ENCODE measurements at regions not wholly inside any gene's neighbourhood (a gene's known extent, or its start where the extent isn't known, plus 50 kb on each side); places are given as distances from the start of the nearest gene placed in this dataset.

DNA sequence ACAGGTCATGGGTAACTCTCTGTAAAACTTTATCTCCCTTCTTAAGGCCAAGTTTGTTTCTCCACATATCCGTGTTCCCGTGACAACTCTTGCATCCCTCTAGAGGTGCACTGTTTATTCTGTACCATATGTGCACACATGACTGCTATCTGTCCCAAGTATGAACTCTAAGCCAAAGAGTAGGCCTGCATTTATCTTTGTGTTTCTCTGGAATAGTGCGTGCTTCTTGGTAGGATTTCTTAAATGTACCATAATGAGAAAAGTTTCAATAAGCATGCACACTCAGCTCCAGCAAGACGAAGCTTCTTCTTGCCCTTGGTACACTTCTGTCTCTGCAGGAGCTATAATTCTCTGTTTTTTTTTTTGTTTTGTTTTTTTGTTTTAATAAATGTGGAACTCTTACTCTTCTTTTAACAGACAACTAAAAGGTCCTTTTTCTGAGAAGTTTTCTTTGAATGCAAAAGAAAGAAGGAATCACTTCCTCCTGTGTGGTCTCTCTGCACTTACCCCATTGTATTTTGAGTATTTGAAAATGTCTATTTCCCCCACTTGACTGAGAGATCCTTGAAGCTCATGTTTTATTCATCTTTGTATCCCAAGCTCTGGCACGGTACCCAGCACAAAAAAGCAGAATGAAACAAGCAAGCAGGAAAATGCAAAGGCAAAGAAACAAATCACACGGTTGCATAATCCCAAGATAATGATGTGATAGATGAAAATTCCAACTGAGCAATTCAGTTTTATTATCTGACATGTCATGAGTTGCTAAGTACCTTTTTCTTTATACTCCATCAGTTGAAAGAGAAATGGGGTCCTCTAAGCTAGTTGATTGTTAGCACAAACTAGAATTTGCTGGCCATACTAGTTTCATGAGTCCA lies 521.9 kb upstream of the BOD1L1 start:
- no peaks in the 10 kb centered on the region for H3K36me3 ChIP-seq (ENCODE audit: control insufficient read depth in 2 of 2, insufficient read depth in 1 of 2, low read length in 2 of 2)
- no peak overlapping the region for H3K4me3 ChIP-seq (ENCODE audit: low read depth, low read length)
- H3K4me1 ChIP-seq (ENCODE audit: control insufficient read depth, insufficient read depth, low read length) = no peaks in the 10 kb centered on the region
- no peaks in the 10 kb centered on the region for H3K9me3 ChIP-seq (ENCODE audit: control insufficient read depth, insufficient read depth, low read depth, low read length)
- TF ChIP-seq OSR2 (tag by site-specific recombination; IDR thresholded peaks at IDR 0.05) (no peak), ZNF324 (tag by site-specific recombination; IDR thresholded peaks at IDR 0.05) (no peak), ZSCAN4 (tag by site-specific recombination; IDR thresholded peaks at IDR 0.05) (no peak), ZNF548 (tag by site-specific recombination; IDR thresholded peaks at IDR 0.05) (no peak), ZNF169 (tag by site-specific recombination; IDR thresholded peaks at IDR 0.05) (no peak), KLF1 (tag by site-specific recombination; IDR thresholded peaks at IDR 0.05) (no peak), ZBTB17 (tag by site-specific recombination; IDR thresholded peaks at IDR 0.05) (no peak), CTCF (tag by site-specific recombination; IDR thresholded peaks at IDR 0.05) (no peak), ZBTB48 (tag by site-specific recombination; IDR thresholded peaks at IDR 0.05) (no peak), ZBTB44 (tag by site-specific recombination; IDR thresholded peaks at IDR 0.05) (no peak), ZXDB (tag by site-specific recombination; IDR thresholded peaks at IDR 0.05) (no peak), ZNF792 (tag by site-specific recombination; IDR thresholded peaks at IDR 0.05) (no peak), ZNF146 (tag by site-specific recombination; IDR thresholded peaks at IDR 0.05) (no peak), REPIN1 (tag by site-specific recombination; IDR thresholded peaks at IDR 0.05; ENCODE audit: low read depth) (no peak), ZNF660 (tag by site-specific recombination; IDR thresholded peaks at IDR 0.05) (no peak), ZNF837 (tag by site-specific recombination; IDR thresholded peaks at IDR 0.05) (no peak), ZSCAN23 (tag by site-specific recombination; IDR thresholded peaks at IDR 0.05) (no peak)
- TF ChIP-seq, protein P1, sequence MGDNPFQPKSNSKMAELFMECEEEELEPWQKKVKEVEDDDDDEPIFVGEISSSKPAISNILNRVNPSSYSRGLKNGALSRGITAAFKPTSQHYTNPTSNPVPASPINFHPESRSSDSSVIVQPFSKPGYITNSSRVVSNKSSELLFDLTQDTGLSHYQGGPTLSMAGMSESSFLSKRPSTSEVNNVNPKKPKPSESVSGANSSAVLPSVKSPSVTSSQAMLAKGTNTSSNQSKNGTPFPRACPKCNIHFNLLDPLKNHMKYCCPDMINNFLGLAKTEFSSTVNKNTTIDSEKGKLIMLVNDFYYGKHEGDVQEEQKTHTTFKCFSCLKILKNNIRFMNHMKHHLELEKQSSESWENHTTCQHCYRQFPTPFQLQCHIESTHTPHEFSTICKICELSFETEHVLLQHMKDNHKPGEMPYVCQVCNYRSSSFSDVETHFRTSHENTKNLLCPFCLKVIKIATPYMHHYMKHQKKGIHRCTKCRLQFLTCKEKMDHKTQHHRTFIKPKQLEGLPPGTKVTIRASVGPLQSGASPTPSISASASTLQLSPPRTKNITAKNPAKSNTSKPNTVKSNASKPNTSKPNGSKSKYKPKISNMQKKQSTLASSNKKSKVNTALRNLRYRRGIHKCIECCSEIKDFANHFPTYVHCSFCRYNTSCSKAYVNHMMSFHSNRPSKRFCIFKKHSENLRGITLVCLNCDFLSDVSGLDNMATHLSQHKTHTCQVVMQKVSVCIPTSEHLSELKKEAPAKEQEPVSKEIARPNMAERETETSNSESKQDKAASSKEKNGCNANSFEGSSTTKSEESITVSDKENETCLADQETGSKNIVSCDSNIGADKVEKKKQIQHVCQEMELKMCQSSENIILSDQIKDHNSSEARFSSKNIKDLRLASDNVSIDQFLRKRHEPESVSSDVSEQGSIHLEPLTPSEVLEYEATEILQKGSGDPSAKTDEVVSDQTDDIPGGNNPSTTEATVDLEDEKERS (tag by site-specific recombination; IDR thresholded peaks at IDR 0.05) = no peak
- ChIA-PET POLR2A (no interaction called here), CTCF (interaction anchor here (0.6 kb wide), 1 partner anchor 30 kb away, joined by 5 read pairs; no protein-coding TSS in a partner anchor)
- H3K27ac ChIP-seq (ENCODE audit: extremely low read depth, low read depth, low read length) = no peak overlapping the region

- Histone ChIP-seq H3K9me3 (ENCODE audit: control insufficient read depth, insufficient read depth, low read depth, low read length) (no peaks in the 10 kb centered on the region), H3K4me3 (ENCODE audit: low read depth, low read length) (no peak overlapping the region), H3K36me3 (ENCODE audit: control insufficient read depth in 2 of 2, insufficient read depth in 1 of 2, low read length in 2 of 2) (no peaks in the 10 kb centered on the region), H3K4me1 (ENCODE audit: control insufficient read depth, insufficient read depth, low read length) (no peaks in the 10 kb centered on the region), H3K27ac (ENCODE audit: extremely low read depth, low read depth, low read length) (no peak overlapping the region)
- CTCF ChIA-PET = no interaction called here
- POLR2A ChIA-PET = no interaction called here
- TF ChIP-seq ZIC2 (tag by site-specific recombination; IDR thresholded peaks at IDR 0.05) = no peak
- TF ChIP-seq, protein P2, sequence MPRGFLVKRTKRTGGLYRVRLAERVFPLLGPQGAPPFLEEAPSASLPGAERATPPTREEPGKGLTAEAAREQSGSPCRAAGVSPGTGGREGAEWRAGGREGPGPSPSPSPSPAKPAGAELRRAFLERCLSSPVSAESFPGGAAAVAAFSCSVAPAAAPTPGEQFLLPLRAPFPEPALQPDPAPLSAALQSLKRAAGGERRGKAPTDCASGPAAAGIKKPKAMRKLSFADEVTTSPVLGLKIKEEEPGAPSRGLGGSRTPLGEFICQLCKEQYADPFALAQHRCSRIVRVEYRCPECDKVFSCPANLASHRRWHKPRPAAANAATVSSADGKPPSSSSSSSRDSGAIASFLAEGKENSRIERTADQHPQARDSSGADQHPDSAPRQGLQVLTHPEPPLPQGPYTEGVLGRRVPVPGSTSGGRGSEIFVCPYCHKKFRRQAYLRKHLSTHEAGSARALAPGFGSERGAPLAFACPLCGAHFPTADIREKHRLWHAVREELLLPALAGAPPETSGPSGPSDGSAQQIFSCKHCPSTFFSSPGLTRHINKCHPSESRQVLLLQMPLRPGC (tag by site-specific recombination; IDR thresholded peaks at IDR 0.05) = no peak
- no peak for TF ChIP-seq KLF16 (tag by site-specific recombination; IDR thresholded peaks at IDR 0.05)
- TF ChIP-seq ZBTB20 (tag by site-specific recombination; IDR thresholded peaks at IDR 0.05) = no peak
- no peak for TF ChIP-seq ZNF16 (tag by site-specific recombination; IDR thresholded peaks at IDR 0.05; ENCODE audit: low read depth)
- no peak for TF ChIP-seq ZNF521 (tag by site-specific recombination; IDR thresholded peaks at IDR 0.05)
- no peak for TF ChIP-seq ZNF530 (tag by site-specific recombination; IDR thresholded peaks at IDR 0.05; ENCODE audit: low read depth)
- no peak for TF ChIP-seq SP7 (tag by site-specific recombination; IDR thresholded peaks at IDR 0.05)
- TF ChIP-seq ZNF174 (tag by site-specific recombination; IDR thresholded peaks at IDR 0.05) = no peak
- no peak for TF ChIP-seq ZNF585B (tag by site-specific recombination; IDR thresholded peaks at IDR 0.05)
These were observed 523.6 kb upstream of the BOD1L1 start for GRCh38 chr4:14151101-14151500.

Measured in HEK293 (cell line).